H1 (cell line): ENCODE measurements at regions not wholly inside any gene's neighbourhood (a gene's known extent, or its start where the extent isn't known, plus 50 kb on each side); places are given as distances from the start of the nearest gene placed in this dataset.

ENCODE experiments used
- CTCF ChIA-PET: fragments of 300-600 bp; sonication (Branson Sonifier 250); formaldehyde crosslinking; loops from one replicate; lab custom pipeline; 2021; ENCODE audit not compliant: partially characterized antibody; lab: Charles Lee
- POLR2A ChIA-PET: fragments of 300-600 bp; sonication (Branson Sonifier 250); formaldehyde crosslinking; loops from one replicate; lab custom pipeline; 2021; ENCODE audit warnings: inconsistent platforms; ENCODE audit not compliant: partially characterized antibody; lab: Charles Lee
- DNase-seq, 2 experiments: peaks; one replicate each; pipeline versions ENCODE4 v3.0.0 to v3.0.0-alpha.2; 2010 to 2022; ENCODE audit warnings: low spot score in 2 of 2, low read depth in 1 of 2, mixed read lengths in 1 of 2
- FAIRE-seq: peaks from 2 replicates; lab custom pipeline; 2011; peaks lifted over from hg19 to GRCh38; lab: Jason Lieb, UNC
- H2AFZ ChIP-seq: 2 replicates; pipeline ENCODE4 v1.8.1; 2012; ENCODE audit warnings: low read length, inconsistent platforms
- H2AK5ac ChIP-seq: 2 replicates; pipeline ENCODE4 v1.6.1; 2013; ENCODE audit warnings: low read depth, low read length
- H2BK120ac ChIP-seq: replicated peaks from 2 replicates; pipeline ENCODE3; 2013; ENCODE audit warnings: low read depth, low read length, inconsistent platforms
- H2BK12ac ChIP-seq: 2 replicates; pipeline ENCODE4 v1.6.1; 2013; ENCODE audit warnings: low read depth, low read length
- H2BK15ac ChIP-seq: 2 replicates; pipeline ENCODE4 v1.6.1; 2013; ENCODE audit warnings: low read length
- H2BK20ac ChIP-seq: 2 replicates; pipeline ENCODE4 v1.6.1; 2013; ENCODE audit warnings: low read length
- H2BK5ac ChIP-seq: 2 replicates; pipeline ENCODE4 v1.6.1; 2013; ENCODE audit warnings: low read depth, low read length
- H3K14ac ChIP-seq: 2 replicates; pipeline ENCODE4 v1.6.1; 2013; ENCODE audit warnings: inconsistent platforms; ENCODE audit not compliant: insufficient read length
- H3K18ac ChIP-seq: 2 replicates; pipeline ENCODE4 v1.6.1; 2013; ENCODE audit warnings: low read length; ENCODE audit errors: extremely low read depth
- H3K23ac ChIP-seq: 2 replicates; pipeline ENCODE4 v1.6.1; 2013; ENCODE audit warnings: inconsistent platforms; ENCODE audit not compliant: insufficient read length
- H3K23me2 ChIP-seq: 2 replicates; pipeline ENCODE4 v1.6.1; 2013; ENCODE audit warnings: low read depth, low read length
- H3K27ac ChIP-seq: 2 replicates; pipeline ENCODE4 v1.6.1; 2011; ENCODE audit warnings: low read depth, low read length, inconsistent platforms
- H3K27me3 ChIP-seq, 4 experiments: replicated peaks in 1 of 4; 1 replicate in 1 of 4; 2 replicates in 3 of 4; pipeline versions ENCODE4 v1.6.1 to v1.8.1; 2011 to 2013; ENCODE audit warnings: low read length in 3 of 4, mild to moderate bottlenecking in 3 of 4, inconsistent platforms in 2 of 4, mixed read lengths in 2 of 4, moderate library complexity in 1 of 4; ENCODE audit not compliant: control insufficient read depth in 3 of 4, insufficient read depth in 3 of 4; ENCODE audit errors: extremely low read depth in 1 of 4
- H3K36me3 ChIP-seq, 4 experiments: 2 replicates each; pipeline versions ENCODE4 v1.6.1 to v1.8.1; 2011 to 2013; ENCODE audit warnings: mild to moderate bottlenecking in 4 of 4, low read length in 3 of 4, moderate library complexity in 2 of 4, control low read depth in 1 of 4, inconsistent platforms in 1 of 4; ENCODE audit not compliant: insufficient read depth in 4 of 4, control insufficient read depth in 2 of 4
- H3K4ac ChIP-seq: replicated peaks from 2 replicates; pipeline ENCODE3; 2013; ENCODE audit warnings: low read length, low read depth, mixed read lengths, inconsistent platforms; ENCODE audit not compliant: insufficient read length
- H3K4me1 ChIP-seq, 4 experiments: replicated peaks in 1 of 4; 1 replicate in 1 of 4; 2 replicates in 3 of 4; pipeline versions ENCODE4 v1.6.1 to v1.8.1; 2011 to 2013; ENCODE audit warnings: low read length in 3 of 4, inconsistent platforms in 2 of 4, mixed read lengths in 1 of 4; ENCODE audit not compliant: insufficient read depth in 4 of 4, control insufficient read depth in 3 of 4
- H3K4me2 ChIP-seq, 2 experiments: 2 replicates each; pipeline versions ENCODE4 v1.6.1 to v1.8.1; 2011 to 2013; ENCODE audit warnings: low read depth in 2 of 2, low read length in 2 of 2, control low read depth in 1 of 2, inconsistent platforms in 1 of 2, mild to moderate bottlenecking in 1 of 2; ENCODE audit not compliant: insufficient read depth in 1 of 2
- H3K4me3 ChIP-seq, 4 experiments: fragments of 200-600, 300-600 bp in 1 of 4; sonication (generic), shearing (Covaris generic), sonication (Bioruptor Twin) in 1 of 4; 2 replicates each; pipeline versions ENCODE4 v1.5.1 to v1.8.1; 2011 to 2016; ENCODE audit warnings: low read length in 4 of 4, low read depth in 3 of 4, control low read depth in 2 of 4, inconsistent platforms in 2 of 4, mild to moderate bottlenecking in 2 of 4, mixed read lengths in 1 of 4, moderate library complexity in 1 of 4; ENCODE audit not compliant: insufficient read depth in 2 of 4; ENCODE audit errors: extremely low read depth in 1 of 4
- H3K56ac ChIP-seq: replicated peaks from 2 replicates; pipeline ENCODE3; 2013; ENCODE audit warnings: low read depth, mild to moderate bottlenecking, mixed read lengths, low read length, inconsistent platforms; ENCODE audit not compliant: insufficient read length
- H3K79me1 ChIP-seq: 2 replicates; pipeline ENCODE4 v1.6.1; 2013; ENCODE audit warnings: low read depth, low read length, control low read depth
- H3K79me2 ChIP-seq, 2 experiments: 2 replicates each; pipeline versions ENCODE4 v1.6.1 to v1.8.1; 2012 to 2013; ENCODE audit warnings: low read length in 2 of 2, mild to moderate bottlenecking in 2 of 2, inconsistent platforms in 1 of 2; ENCODE audit not compliant: insufficient read depth in 2 of 2, control insufficient read depth in 1 of 2
- H3K9ac ChIP-seq, 4 experiments: replicated peaks in 1 of 4; 1 replicate in 1 of 4; 2 replicates in 3 of 4; pipeline versions ENCODE4 v1.6.1 to v1.8.1; 2011 to 2013; ENCODE audit warnings: low read depth in 3 of 4, low read length in 3 of 4, control low read depth in 2 of 4, mild to moderate bottlenecking in 2 of 4, moderate library complexity in 2 of 4, inconsistent platforms in 1 of 4; ENCODE audit errors: extremely low read depth in 1 of 4
- H3K9me3 ChIP-seq, 2 experiments: 2 replicates each; pipeline versions ENCODE4 v1.6.1 to v1.8.1; 2012 to 2013; ENCODE audit warnings: mild to moderate bottlenecking in 2 of 2, moderate library complexity in 2 of 2, control low read depth in 1 of 2, inconsistent platforms in 1 of 2, low read depth in 1 of 2, low read length in 1 of 2, mixed read lengths in 1 of 2; ENCODE audit not compliant: insufficient read depth in 2 of 2
- H4K20me1 ChIP-seq, 2 experiments: replicated peaks in 1 of 2; 2 replicates each; pipeline versions ENCODE3 to v1.8.1; 2011 to 2013; ENCODE audit warnings: inconsistent platforms in 2 of 2, low read length in 2 of 2, mild to moderate bottlenecking in 1 of 2; ENCODE audit not compliant: insufficient read depth in 2 of 2, control insufficient read depth in 1 of 2
- H4K5ac ChIP-seq: 2 replicates; pipeline ENCODE4 v1.6.1; 2013; ENCODE audit warnings: low read length, low read depth, mixed read lengths, inconsistent platforms; ENCODE audit not compliant: insufficient read length
- H4K8ac ChIP-seq: 2 replicates; pipeline ENCODE4 v1.8.0; 2013; ENCODE audit warnings: mild to moderate bottlenecking, moderate library complexity, low read length, inconsistent platforms; ENCODE audit not compliant: insufficient read depth; ENCODE audit errors: extremely low read depth
- H4K91ac ChIP-seq: replicated peaks from 2 replicates; pipeline ENCODE3; 2013; ENCODE audit warnings: low read length, mixed read lengths, inconsistent platforms; ENCODE audit not compliant: insufficient read length
- ATF2 ChIP-seq: IDR thresholded peaks from 2 replicates; pipeline ENCODE4 v1.6.1; 2012; ENCODE audit warnings: low read length, inconsistent platforms
- ATF3 ChIP-seq: IDR thresholded peaks from 2 replicates; pipeline ENCODE4 v1.6.1; 2011; ENCODE audit warnings: low read depth, mild to moderate bottlenecking, low read length; ENCODE audit not compliant: insufficient read depth
- CBX8 ChIP-seq: fragments of 300-800, 300-1000 bp; sonication (generic); IDR thresholded peaks from 2 replicates; pipeline ENCODE4 v1.7.1; 2016; ENCODE audit warnings: low read depth, low read length, borderline replicate concordance
- CTBP2 ChIP-seq: IDR thresholded peaks from 2 replicates; pipeline ENCODE4 v1.7.0; 2011; ENCODE audit warnings: borderline replicate concordance, mild to moderate bottlenecking, moderate library complexity, mixed read lengths, low read length; ENCODE audit not compliant: insufficient read depth, insufficient read length
- EP300 ChIP-seq, 2 experiments: IDR thresholded peaks; 1 replicate in 1 of 2; 2 replicates in 1 of 2; pipeline ENCODE4 v1.6.1; 2011 to 2012; ENCODE audit warnings: low read depth in 2 of 2, low read length in 2 of 2, mild to moderate bottlenecking in 2 of 2, borderline replicate concordance in 1 of 2, inconsistent platforms in 1 of 2, moderate library complexity in 1 of 2
- JUND ChIP-seq: IDR thresholded peaks from 2 replicates; pipeline ENCODE4 v1.6.1; 2011; ENCODE audit warnings: mild to moderate bottlenecking, improper control_type of control experiment, low read length
- MAFK ChIP-seq: IDR thresholded peaks from 2 replicates; pipeline ENCODE4 v1.6.1; 2012; ENCODE audit warnings: low read depth, mild to moderate bottlenecking, improper control_type of control experiment, low read length
- NANOG ChIP-seq: IDR thresholded peaks from 2 replicates; pipeline ENCODE4 v1.6.1; 2011; ENCODE audit warnings: low read length, low read depth, mild to moderate bottlenecking, inconsistent platforms; ENCODE audit not compliant: insufficient read depth, poor library complexity, severe bottlenecking
- POU5F1 ChIP-seq: IDR thresholded peaks from 2 replicates; pipeline ENCODE4 v1.6.1; 2011; ENCODE audit warnings: low read depth, mild to moderate bottlenecking, low read length, moderate library complexity
- SIN3A ChIP-seq, 2 experiments: IDR thresholded peaks in 1 of 2; conservative IDR thresholded peaks in 1 of 2; 2 replicates each; pipeline ENCODE4 v1.6.1; 2011 to 2012; ENCODE audit warnings: low read length in 2 of 2, improper control_type of control experiment in 1 of 2, low read depth in 1 of 2, mild to moderate bottlenecking in 1 of 2
- WGBS, 2 experiments: shearing (Covaris generic) in 1 of 2; methylation state at CpG; one replicate each; pipeline versions ENCODE4 v1.1.6 to v1.1.7; 2013 to 2015; ENCODE audit warnings: low lambda C conversion rate in 2 of 2, mixed read lengths in 2 of 2, inconsistent platforms in 1 of 2, low coverage in 1 of 2, missing lambda C conversion rate in 1 of 2; ENCODE audit not compliant: insufficient replicate concordance in 2 of 2, insufficient coverage in 1 of 2, insufficient read length in 1 of 2; ENCODE audit errors: extremely low coverage in 1 of 2, missing lambda C conversion rate in 1 of 2; 5-methylcytosine and 5-hydroxymethylcytosine counted together

GRCh38 chr4:74612837-74613236 lies 167.9 kb downstream of the AREG start:
- H3K14ac ChIP-seq: no peak overlapping the region
- H3K56ac ChIP-seq: no peak overlapping the region
- H3K4ac ChIP-seq: no peak overlapping the region
- H2BK12ac ChIP-seq: no peak overlapping the region
- H3K4me1 ChIP-seq: no peaks in the 10 kb centered on the region
- TF ChIP-seq NANOG: no peak
- TF ChIP-seq CBX8: no peak
- no peak for TF ChIP-seq POU5F1
- no peak for TF ChIP-seq SIN3A (conservative IDR thresholded peaks at IDR 0.05 in 1 of 2, IDR thresholded peaks at IDR 0.05 in 1 of 2; ENCODE audit: low read depth in 1 of 2, low read length in 2 of 2)
- no peak for TF ChIP-seq ATF2
- no peak for TF ChIP-seq MAFK
- no peak for TF ChIP-seq ATF3
- no peak for TF ChIP-seq JUND
- TF ChIP-seq EP300 (IDR thresholded peaks at IDR 0.05; ENCODE audit: borderline replicate concordance in 1 of 2, low read depth in 2 of 2, low read length in 2 of 2): no peak
- TF ChIP-seq CTBP2: no peak
- TF ChIP-seq, all 59 proteins: peak for 0
- Histone ChIP-seq H4K20me1 (no peaks in the 10 kb centered on the region), H3K9me3 (peaks cover 0 to 4% of the 10 kb centered on the region in 2 experiments; a peak in 1 of 4 replicates), H4K91ac (no peak overlapping the region), H2AFZ (no peak overlapping the region), H3K23ac (no peak overlapping the region), H3K18ac (no peak overlapping the region), H2BK20ac (no peak overlapping the region), H4K8ac (no peak overlapping the region), H3K27me3 (no peaks in the 10 kb centered on the region), H3K79me2 (no peaks in the 10 kb centered on the region), H3K4me3 (no peak overlapping the region), H3K9ac (no peak overlapping the region), H3K23me2 (no peaks in the 10 kb centered on the region), H3K4me2 (no peak overlapping the region), H2BK15ac (no peak overlapping the region), H2BK5ac (no peak overlapping the region), H3K36me3 (no peaks in the 10 kb centered on the region), H3K27ac (no peak overlapping the region), H4K5ac (no peak overlapping the region), H2BK120ac (no peak overlapping the region), H3K79me1 (no peaks in the 10 kb centered on the region), H2AK5ac (no peak overlapping the region)
- ChIA-PET POLR2A (interaction anchor here (0.5 kb wide), 1 partner anchor 825 kb away, joined by 3 read pairs; no protein-coding TSS in a partner anchor), CTCF (interaction anchor here (1.4 to 1.6 kb wide), 2 partner anchors 10 to 23 kb away, joined by 3 to 4 read pairs; no protein-coding TSS in a partner anchor)
- no peak for DNase-seq
- 93% methylated on average over 2 of the region's 2 CpGs; no CpG with 5 or more reads in 1 of the 2 experiments for WGBS, 2 experiments
- no peak for FAIRE-seq
